Liver (tissue), 8 donors: ENCODE measurements at regions not wholly inside any gene's neighbourhood (a gene's known extent, or its start where the extent isn't known, plus 50 kb on each side); places are given as distances from the start of the nearest gene placed in this dataset.

Source experiments
- DNase-seq: peaks from one replicate; pipeline ENCODE4 v3.0.0-alpha.2; 2017; ENCODE audit warnings: low spot score
- H3K27ac ChIP-seq, 2 donors: one replicate each; pipeline ENCODE4 v1.7.0; 2013; ENCODE audit warnings: inconsistent platforms in 2 of 2, low read length in 2 of 2, control low read depth in 1 of 2, low read depth in 1 of 2, mild to moderate bottlenecking in 1 of 2
- H3K27me3 ChIP-seq, 4 donors: one replicate each; pipeline versions ENCODE4 v1.6.1 to v1.7.0; 2013; ENCODE audit warnings: low read length in 3 of 4, inconsistent platforms in 1 of 4, mild to moderate bottlenecking in 1 of 4, moderate library complexity in 1 of 4; ENCODE audit not compliant: control insufficient read depth in 4 of 4, insufficient read depth in 4 of 4
- H3K36me3 ChIP-seq, 4 donors: one replicate each; pipeline versions ENCODE4 v1.6.1 to v1.7.0; 2013; ENCODE audit warnings: low read length in 3 of 4, mild to moderate bottlenecking in 3 of 4, low read depth in 1 of 4, moderate library complexity in 1 of 4; ENCODE audit not compliant: control insufficient read depth in 4 of 4, insufficient read depth in 3 of 4
- H3K4me1 ChIP-seq, 4 donors: one replicate each; pipeline versions ENCODE4 v1.6.1 to v1.7.0; 2013; ENCODE audit warnings: low read length in 3 of 4, mild to moderate bottlenecking in 3 of 4, moderate library complexity in 1 of 4; ENCODE audit not compliant: control insufficient read depth in 4 of 4, insufficient read depth in 4 of 4
- H3K4me3 ChIP-seq, 3 donors: one replicate each; pipeline versions ENCODE4 v1.6.1 to v1.7.0; 2013; ENCODE audit warnings: low read length in 3 of 3, control low read depth in 1 of 3, low read depth in 1 of 3, mild to moderate bottlenecking in 1 of 3
- H3K9ac ChIP-seq, 2 donors: one replicate each; pipeline ENCODE4 v1.7.0; 2013; ENCODE audit warnings: low read length in 2 of 2, mild to moderate bottlenecking in 2 of 2, moderate library complexity in 2 of 2, control low read depth in 1 of 2, low read depth in 1 of 2
- H3K9me3 ChIP-seq, 4 donors: one replicate each; pipeline versions ENCODE4 v1.6.1 to v1.7.0; 2013; ENCODE audit warnings: low read length in 3 of 4; ENCODE audit not compliant: control insufficient read depth in 4 of 4
- ATF3 ChIP-seq: IDR thresholded peaks from 2 replicates; pipeline ENCODE4 v1.6.1; 2016; ENCODE audit warnings: antibody characterized with exemption
- CTCF ChIP-seq: fragments of 150-350 bp; IDR thresholded peaks from 2 replicates; pipeline ENCODE4 v1.5.1; 2017; ENCODE audit warnings: improper control_type of control experiment, low read depth, low read length; ENCODE audit not compliant: missing input control
- FOXA1 ChIP-seq: IDR thresholded peaks from 2 replicates; pipeline ENCODE4 v1.6.1; 2016; ENCODE audit warnings: antibody characterized with exemption
- FOXA2 ChIP-seq: IDR thresholded peaks from 2 replicates; pipeline ENCODE4 v1.6.1; 2016; ENCODE audit warnings: antibody characterized with exemption
- GABPA ChIP-seq, 2 donors: IDR thresholded peaks in 1 of 2; conservative IDR thresholded peaks in 1 of 2; 2 replicates each; pipeline ENCODE4 v1.6.1; 2016; ENCODE audit warnings: antibody characterized with exemption in 2 of 2, mild to moderate bottlenecking in 1 of 2, moderate library complexity in 1 of 2
- HNF4A ChIP-seq, 2 donors: conservative IDR thresholded peaks; 2 replicates each; pipeline ENCODE4 v1.6.1; 2016; ENCODE audit warnings: antibody characterized with exemption in 2 of 2, mild to moderate bottlenecking in 2 of 2
- HNF4G ChIP-seq: IDR thresholded peaks from 2 replicates; pipeline ENCODE4 v1.6.1; 2016; ENCODE audit warnings: antibody characterized with exemption
- JUND ChIP-seq, 2 donors: IDR thresholded peaks; 2 replicates each; pipeline ENCODE4 v1.6.1; 2016; ENCODE audit warnings: antibody characterized with exemption in 2 of 2
- MAX ChIP-seq: IDR thresholded peaks from 2 replicates; pipeline ENCODE4 v1.6.1; 2016; ENCODE audit warnings: antibody characterized with exemption
- NR2F2 ChIP-seq: IDR thresholded peaks from 2 replicates; pipeline ENCODE4 v1.6.1; 2016; ENCODE audit warnings: antibody characterized with exemption
- RAD21 ChIP-seq, 2 donors: IDR thresholded peaks; 2 replicates each; pipeline ENCODE4 v1.6.1; 2016; ENCODE audit warnings: antibody characterized with exemption in 2 of 2, mild to moderate bottlenecking in 2 of 2
- REST ChIP-seq: IDR thresholded peaks from 2 replicates; pipeline ENCODE4 v1.6.1; 2016; ENCODE audit warnings: antibody characterized with exemption, mild to moderate bottlenecking
- RXRA ChIP-seq, 2 donors: IDR thresholded peaks; 2 replicates each; pipeline ENCODE4 v1.6.1; 2017 to 2018; ENCODE audit warnings: antibody characterized with exemption in 2 of 2, mild to moderate bottlenecking in 1 of 2
- SP1 ChIP-seq: IDR thresholded peaks from 2 replicates; pipeline ENCODE4 v1.6.1; 2018; ENCODE audit warnings: antibody characterized with exemption, mild to moderate bottlenecking
- TAF1 ChIP-seq: conservative IDR thresholded peaks from 2 replicates; pipeline ENCODE4 v1.6.1; 2016; ENCODE audit warnings: antibody characterized with exemption, mild to moderate bottlenecking
- YY1 ChIP-seq: IDR thresholded peaks from 2 replicates; pipeline ENCODE4 v1.6.1; 2016; ENCODE audit warnings: antibody characterized with exemption, mild to moderate bottlenecking
- ZBTB33 ChIP-seq: IDR thresholded peaks from 2 replicates; pipeline ENCODE4 v1.6.1; 2016; ENCODE audit warnings: antibody characterized with exemption
- WGBS: extraction: QIAGEN DNeasy Blood & Tissue Kit; methylation state at CpG from one replicate; pipeline ENCODE4 v1.1.7; 2013; 5-methylcytosine and 5-hydroxymethylcytosine counted together
- donor health status: healthy.
- donor health status: healthy.
- donor health status: healthy.
- donor health status: healthy.
- donor health status: healthy.

GRCh38 chr17:12568358-12569251 is 97.1 kb upstream of the MYOCD start:
- no peak for TF ChIP-seq ATF3
- TF ChIP-seq YY1 = no peak
- TF ChIP-seq ZBTB33 = no peak
- Histone ChIP-seq H3K27ac (no peak overlapping the region), H3K4me3 (no peak overlapping the region), H3K36me3 (no peaks in the 10 kb centered on the region), H3K4me1 (no peaks in the 10 kb centered on the region), H3K9ac (no peak overlapping the region), H3K27me3 (peaks cover 0 to 3% (median under 1%) of the 10 kb centered on the region in 4 donors), H3K9me3 (no peaks in the 10 kb centered on the region)
- DNase-seq = no peak
- 56% methylated on average over 14 of the region's 14 CpGs for WGBS

- H3K36me3 ChIP-seq = no peaks in the 10 kb centered on the region
- H3K4me1 ChIP-seq = no peaks in the 10 kb centered on the region
- TF ChIP-seq REST (no peak), ATF3 (no peak), CTCF (no peak), YY1 (no peak), FOXA1 (no peak), JUND (IDR thresholded peaks at IDR 0.05) (no peak), SP1 (no peak), RXRA (IDR thresholded peaks at IDR 0.05) (no peak), NR2F2 (no peak), HNF4A (conservative IDR thresholded peaks at IDR 0.05) (no peak), GABPA (IDR thresholded peaks at IDR 0.05 in 1 of 2, conservative IDR thresholded peaks at IDR 0.05 in 1 of 2) (no peak), TAF1 (no peak), ZBTB33 (no peak), HNF4G (no peak), MAX (no peak), RAD21 (IDR thresholded peaks at IDR 0.05) (no peak), FOXA2 (no peak)
- peaks cover 0 to 2% (median 0%) of the 10 kb centered on the region in 4 donors for H3K27me3 ChIP-seq
- no peak overlapping the region for H3K9ac ChIP-seq
- no peak for DNase-seq
- 85% methylated on average over 3 of the region's 3 CpGs for WGBS
- no peaks in the 10 kb centered on the region for H3K9me3 ChIP-seq
- no peak overlapping the region for H3K4me3 ChIP-seq
- no peak overlapping the region for H3K27ac ChIP-seq
Observed at GRCh38 chr17:12571606-12572005, 94.1 kb upstream of the MYOCD start.
